Activated CD4-positive, alpha-beta T cell treated with anti-CD3 and anti-CD28 coated beads, Interleukin-2, amount 50 U/mL, for 48 hours (primary cell): ENCODE measurements at regions not wholly inside any gene's neighbourhood (a gene's known extent, or its start where the extent isn't known, plus 50 kb on each side); places are given as distances from the start of the nearest gene placed in this dataset.
A peak's percentile ranks its signal among the peaks of the same experiment; 100 is the strongest.
"Not testable (repeated sequence)": the region's sequence is repeated elsewhere in the genome, so short reads cannot be mapped to it uniquely, and the experiment has no call there.

Experiments
- DNase-seq, 2 experiments: peaks; one replicate each; pipeline ENCODE4 v3.0.0-alpha.2; 2020

GRCh38 chr7:159335181-159335926 lies 190.7 kb upstream of the VIPR2 start:
- DNase-seq = peak in 1 of 2 experiments; percentile 3

GRCh38 chr7:159332854-159333479 lies 188.3 kb upstream of the VIPR2 start:
- DNase-seq = not testable (repeated sequence)

GRCh38 chr7:159331462-159331861 lies 186.8 kb upstream of the VIPR2 start:
- DNase-seq = no peak

GRCh38 chr7:159329818-159330378 lies 185.2 kb upstream of the VIPR2 start:
- no peak for DNase-seq

GRCh38 chr7:159328096-159328495 lies 183.4 kb upstream of the VIPR2 start:
- no peak for DNase-seq

GRCh38 chr7:159323359-159323758 lies 178.7 kb upstream of the VIPR2 start:
- DNase-seq = no peak

- DNase-seq = no peak
Measured at GRCh38 chr7:159321278-159321677, 176.6 kb upstream of the VIPR2 start.

- DNase-seq = no peak
Measured at GRCh38 chr7:159318682-159319351, 174.2 kb upstream of the VIPR2 start.

- DNase-seq = no peak
Measured at GRCh38 chr7:159317294-159317693, 172.6 kb upstream of the VIPR2 start.

GRCh38 chr7:159311172-159311494 lies 166.5 kb upstream of the VIPR2 start:
- DNase-seq = no peak

GRCh38 chr7:159310457-159311171 lies 165.9 kb upstream of the VIPR2 start:
- no peak for DNase-seq

- DNase-seq = not testable (repeated sequence)
Measured at GRCh38 chr7:159309214-159309613, 164.5 kb upstream of the VIPR2 start.

- DNase-seq = no peak
Measured at GRCh38 chr7:159306012-159306411, 161.3 kb upstream of the VIPR2 start.

- not testable (repeated sequence) for DNase-seq
Measured at GRCh38 chr7:159305185-159305584, 160.5 kb upstream of the VIPR2 start.

- not testable (repeated sequence) for DNase-seq
Measured at GRCh38 chr7:159303510-159303909, 158.8 kb upstream of the VIPR2 start.

- no peak for DNase-seq
Measured at GRCh38 chr7:159296093-159296681, 151.5 kb upstream of the VIPR2 start.

- DNase-seq = not testable (repeated sequence)
Measured at GRCh38 chr7:159286487-159286886, 141.8 kb upstream of the VIPR2 start.

GRCh38 chr7:159281573-159281972 lies 136.9 kb upstream of the VIPR2 start:
- DNase-seq = no peak

- DNase-seq = no peak
Measured at GRCh38 chr7:159280008-159280407, 135.3 kb upstream of the VIPR2 start.

GRCh38 chr7:159272739-159273138 lies 128.1 kb upstream of the VIPR2 start:
- no peak for DNase-seq

GRCh38 chr7:159271781-159272180 lies 127.1 kb upstream of the VIPR2 start:
- no peak for DNase-seq

GRCh38 chr7:159269745-159270144 lies 125.1 kb upstream of the VIPR2 start:
- DNase-seq = no peak

GRCh38 chr7:159263430-159263829 lies 118.8 kb upstream of the VIPR2 start:
- no peak for DNase-seq
